Mesenchymal stem cell (in vitro differentiated cells and primary cell): ENCODE measurements at regions not wholly inside any gene's neighbourhood (a gene's known extent, or its start where the extent isn't known, plus 50 kb on each side); places are given as distances from the start of the nearest gene placed in this dataset.

Source experiments
- DNase-seq: peaks from one replicate; pipeline ENCODE4 v3.0.0-alpha.2; 2013
- H2AFZ ChIP-seq: one replicate; pipeline ENCODE4 v1.6.1; 2013; ENCODE audit warnings: low read depth, mild to moderate bottlenecking, control low read depth, inconsistent platforms, low read length, moderate library complexity
- H2AK5ac ChIP-seq: 2 replicates; pipeline ENCODE4 v1.6.1; 2013; ENCODE audit warnings: low read length, moderate library complexity, mild to moderate bottlenecking, inconsistent platforms; ENCODE audit not compliant: severe bottlenecking
- H2BK120ac ChIP-seq: one replicate; pipeline ENCODE4 v1.6.1; 2013; ENCODE audit warnings: low read depth, mild to moderate bottlenecking, inconsistent platforms, low read length, moderate library complexity
- H2BK12ac ChIP-seq, 2 experiments: one replicate each; pipeline ENCODE4 v1.6.1; 2013; ENCODE audit warnings: inconsistent platforms in 2 of 2, low read length in 2 of 2, mild to moderate bottlenecking in 2 of 2, moderate library complexity in 2 of 2, control low read depth in 1 of 2
- H2BK15ac ChIP-seq: one replicate; pipeline ENCODE4 v1.6.1; 2013; ENCODE audit warnings: mild to moderate bottlenecking, low read depth, inconsistent platforms; ENCODE audit not compliant: poor library complexity, severe bottlenecking
- H2BK5ac ChIP-seq: 2 replicates; pipeline ENCODE4 v1.6.1; 2013; ENCODE audit warnings: low read depth, mild to moderate bottlenecking, low read length, control low read depth, inconsistent platforms; ENCODE audit not compliant: poor library complexity, severe bottlenecking
- H3K14ac ChIP-seq, 2 experiments: one replicate each; pipeline ENCODE4 v1.6.1; 2013; ENCODE audit warnings: inconsistent platforms in 2 of 2, low read length in 2 of 2, control low read depth in 1 of 2, mild to moderate bottlenecking in 1 of 2, moderate library complexity in 1 of 2
- H3K18ac ChIP-seq, 2 experiments: one replicate each; pipeline ENCODE4 v1.6.1; 2013; ENCODE audit warnings: inconsistent platforms in 2 of 2, low read length in 2 of 2, control low read depth in 1 of 2, low read depth in 1 of 2, mild to moderate bottlenecking in 1 of 2
- H3K23ac ChIP-seq, 2 experiments: one replicate each; pipeline ENCODE4 v1.6.1; 2013; ENCODE audit warnings: inconsistent platforms in 2 of 2, low read length in 2 of 2, mild to moderate bottlenecking in 2 of 2, moderate library complexity in 2 of 2, control low read depth in 1 of 2
- H3K27ac ChIP-seq: 2 replicates; pipeline ENCODE4 v1.5.1; 2013; ENCODE audit warnings: mild to moderate bottlenecking, moderate library complexity, low read length, control low read depth, inconsistent platforms; ENCODE audit not compliant: poor library complexity, severe bottlenecking
- H3K27me3 ChIP-seq, 2 experiments: 2 replicates each; pipeline versions ENCODE4 v1.6.1 to v1.7.0; 2013; ENCODE audit warnings: low read length in 2 of 2, mild to moderate bottlenecking in 2 of 2, moderate library complexity in 2 of 2, control low read depth in 1 of 2, inconsistent platforms in 1 of 2; ENCODE audit not compliant: control insufficient read depth in 1 of 2, insufficient read depth in 1 of 2
- H3K36me3 ChIP-seq, 2 experiments: 2 replicates each; pipeline versions ENCODE4 v1.6.1 to v1.7.0; 2013; ENCODE audit warnings: low read length in 2 of 2, control low read depth in 1 of 2, inconsistent platforms in 1 of 2, low read depth in 1 of 2, mild to moderate bottlenecking in 1 of 2; ENCODE audit not compliant: insufficient read depth in 2 of 2, control insufficient read depth in 1 of 2
- H3K4ac ChIP-seq, 2 experiments: one replicate each; pipeline ENCODE4 v1.6.1; 2013; ENCODE audit warnings: inconsistent platforms in 2 of 2, low read length in 2 of 2, mild to moderate bottlenecking in 2 of 2, moderate library complexity in 2 of 2, control low read depth in 1 of 2, low read depth in 1 of 2
- H3K4me1 ChIP-seq: 2 replicates; pipeline ENCODE4 v1.6.1; 2013; ENCODE audit warnings: low read depth, low read length, control low read depth; ENCODE audit not compliant: control insufficient read depth, insufficient read depth
- H3K4me2 ChIP-seq: 2 replicates; pipeline ENCODE4 v1.6.1; 2013; ENCODE audit warnings: low read length, mild to moderate bottlenecking, inconsistent platforms; ENCODE audit not compliant: poor library complexity, severe bottlenecking
- H3K4me3 ChIP-seq, 2 experiments: 2 replicates each; pipeline versions ENCODE4 v1.5.1 to v1.7.0; 2013; ENCODE audit warnings: low read length in 2 of 2, mild to moderate bottlenecking in 2 of 2, control low read depth in 1 of 2, low read depth in 1 of 2; ENCODE audit not compliant: insufficient read depth in 1 of 2
- H3K79me1 ChIP-seq: replicated peaks from 2 replicates; pipeline ENCODE4 v1.6.1; 2013; ENCODE audit warnings: mild to moderate bottlenecking, control low read depth, low read length, inconsistent platforms; ENCODE audit not compliant: poor library complexity, severe bottlenecking
- H3K9ac ChIP-seq: 2 replicates; pipeline ENCODE4 v1.7.0; 2013; ENCODE audit warnings: mild to moderate bottlenecking, low read length, moderate library complexity
- H3K9me3 ChIP-seq: 2 replicates; pipeline ENCODE4 v1.7.0; 2013; ENCODE audit warnings: mild to moderate bottlenecking, low read length; ENCODE audit not compliant: control insufficient read depth
- H4K8ac ChIP-seq: one replicate; pipeline ENCODE4 v1.6.1; 2013; ENCODE audit warnings: inconsistent platforms, mild to moderate bottlenecking, low read length, moderate library complexity
- H4K91ac ChIP-seq: one replicate; pipeline ENCODE4 v1.6.1; 2013; ENCODE audit warnings: mild to moderate bottlenecking, low read length, inconsistent platforms
- WGBS: methylation state at CpG from one replicate; pipeline ENCODE4 v1.1.7; 2013; ENCODE audit warnings: mixed read lengths; 5-methylcytosine and 5-hydroxymethylcytosine counted together

DNA sequence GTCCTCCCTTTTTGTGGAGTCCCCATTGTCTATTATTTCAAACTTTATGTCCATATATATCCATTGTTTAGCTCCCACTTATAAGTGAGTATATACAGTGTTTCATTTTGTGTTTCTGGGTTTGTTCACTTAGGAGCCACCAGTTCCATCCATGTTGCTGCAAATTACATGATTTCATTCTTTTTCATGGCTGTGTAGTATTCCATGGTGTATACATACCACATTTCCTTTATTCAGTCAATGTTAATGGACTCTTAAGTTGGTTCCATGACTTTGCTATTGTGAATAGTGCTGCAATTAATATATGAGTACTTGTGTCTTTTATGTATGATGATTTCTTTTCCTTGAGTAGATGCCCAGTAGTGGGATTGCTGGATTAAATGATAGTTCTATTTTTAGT lies 329.1 kb downstream of the AR start:
- Histone ChIP-seq H3K27ac (no peak overlapping the region), H2BK5ac (no peak overlapping the region), H2AK5ac (no peak overlapping the region), H2AFZ (no peak overlapping the region), H3K4me2 (no peak overlapping the region), H4K8ac (no peak overlapping the region), H3K9me3 (peaks cover 12% of the 10 kb centered on the region), H2BK12ac (no peak overlapping the region), H3K27me3 (no peaks in the 10 kb centered on the region), H3K14ac (no peak overlapping the region), H4K91ac (no peak overlapping the region), H3K23ac (no peak overlapping the region), H3K36me3 (no peaks in the 10 kb centered on the region), H3K4me3 (no peak overlapping the region), H3K79me1 (no peaks in the 10 kb centered on the region), H3K9ac (no peak overlapping the region), H3K4ac (no peak overlapping the region), H2BK120ac (no peak overlapping the region), H2BK15ac (no peak overlapping the region), H3K4me1 (no peaks in the 10 kb centered on the region), H3K18ac (no peak overlapping the region)
- no peak for DNase-seq

DNA sequence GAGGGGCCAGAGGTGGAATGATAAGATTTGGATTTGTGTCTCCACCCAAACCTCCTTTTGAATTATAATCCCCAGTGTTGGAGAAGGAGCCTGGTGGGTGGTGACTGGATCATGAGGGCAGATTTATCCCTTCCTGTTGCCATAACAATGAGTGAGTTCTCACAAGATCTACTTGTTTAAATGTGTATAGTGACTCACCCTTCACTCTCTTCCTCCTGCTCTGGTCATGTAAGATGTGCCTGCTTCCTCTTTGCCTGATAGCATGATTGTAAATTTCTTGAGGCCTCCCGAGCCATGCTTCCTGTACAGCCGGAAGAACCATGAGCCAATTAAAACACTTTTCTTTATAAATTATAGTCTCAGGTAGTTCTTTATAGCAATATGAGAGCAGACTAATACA lies 348.6 kb downstream of the AR start:
- H3K36me3 ChIP-seq: no peaks in the 10 kb centered on the region
- H3K14ac ChIP-seq: no peak overlapping the region
- H3K4ac ChIP-seq: no peak overlapping the region
- H4K91ac ChIP-seq: no peak overlapping the region
- no peak overlapping the region for H2BK120ac ChIP-seq
- H3K4me3 ChIP-seq: no peak overlapping the region
- H3K4me1 ChIP-seq: no peaks in the 10 kb centered on the region
- DNase-seq: no peak
- H3K23ac ChIP-seq: no peak overlapping the region
- H2AK5ac ChIP-seq: no peak overlapping the region
- H3K79me1 ChIP-seq: no peaks in the 10 kb centered on the region
- no peaks in the 10 kb centered on the region for H3K27me3 ChIP-seq
- H2AFZ ChIP-seq: no peak overlapping the region
- no peak overlapping the region for H4K8ac ChIP-seq
- H3K9me3 ChIP-seq: peaks cover 75% of the 10 kb centered on the region
- no peak overlapping the region for H3K18ac ChIP-seq
- H3K27ac ChIP-seq: no peak overlapping the region
- WGBS: no CpG with 5 or more reads among the region's 2 CpGs
- no peak overlapping the region for H2BK15ac ChIP-seq
- no peak overlapping the region for H3K9ac ChIP-seq
- no peak overlapping the region for H3K4me2 ChIP-seq
- H2BK12ac ChIP-seq: no peak overlapping the region
- no peak overlapping the region for H2BK5ac ChIP-seq

DNA sequence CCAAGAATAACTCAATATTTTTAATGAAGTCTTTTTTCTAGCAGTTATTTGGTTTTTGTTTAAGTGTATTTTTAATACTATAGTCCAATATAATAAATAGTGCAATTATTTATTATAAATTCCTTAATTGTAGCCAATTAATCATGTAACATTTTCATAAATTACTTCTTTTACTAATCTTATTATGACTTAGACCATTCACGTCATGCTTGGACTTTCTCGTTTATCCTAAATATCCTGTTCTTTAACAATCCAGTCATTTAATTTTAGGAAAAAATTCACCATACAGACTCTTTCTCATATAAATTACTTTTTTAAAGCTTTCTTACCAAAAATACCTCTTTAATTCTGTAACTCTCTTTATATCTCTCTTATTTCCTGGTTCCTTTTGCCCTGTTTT lies 350.1 kb downstream of the AR start:
- H2BK5ac ChIP-seq: no peak overlapping the region
- peaks cover 76% of the 10 kb centered on the region for H3K9me3 ChIP-seq
- H3K79me1 ChIP-seq: no peaks in the 10 kb centered on the region
- H3K23ac ChIP-seq: no peak overlapping the region
- no peaks in the 10 kb centered on the region for H3K36me3 ChIP-seq
- DNase-seq: peak; percentile 0
- no peak overlapping the region for H2BK120ac ChIP-seq
- H3K18ac ChIP-seq: no peak overlapping the region
- H2BK15ac ChIP-seq: no peak overlapping the region
- no peak overlapping the region for H2AFZ ChIP-seq
- H3K27ac ChIP-seq: no peak overlapping the region
- no peaks in the 10 kb centered on the region for H3K4me1 ChIP-seq
- H4K91ac ChIP-seq: no peak overlapping the region
- no peak overlapping the region for H4K8ac ChIP-seq
- H3K9ac ChIP-seq: no peak overlapping the region
- no peak overlapping the region for H2AK5ac ChIP-seq
- H3K14ac ChIP-seq: no peak overlapping the region
- no peaks in the 10 kb centered on the region for H3K27me3 ChIP-seq
- no peak overlapping the region for H3K4me3 ChIP-seq
- no peak overlapping the region for H2BK12ac ChIP-seq
- no peak overlapping the region for H3K4ac ChIP-seq
- WGBS: 93% methylated on average over 2 of the region's 2 CpGs
- H3K4me2 ChIP-seq: no peak overlapping the region

DNA sequence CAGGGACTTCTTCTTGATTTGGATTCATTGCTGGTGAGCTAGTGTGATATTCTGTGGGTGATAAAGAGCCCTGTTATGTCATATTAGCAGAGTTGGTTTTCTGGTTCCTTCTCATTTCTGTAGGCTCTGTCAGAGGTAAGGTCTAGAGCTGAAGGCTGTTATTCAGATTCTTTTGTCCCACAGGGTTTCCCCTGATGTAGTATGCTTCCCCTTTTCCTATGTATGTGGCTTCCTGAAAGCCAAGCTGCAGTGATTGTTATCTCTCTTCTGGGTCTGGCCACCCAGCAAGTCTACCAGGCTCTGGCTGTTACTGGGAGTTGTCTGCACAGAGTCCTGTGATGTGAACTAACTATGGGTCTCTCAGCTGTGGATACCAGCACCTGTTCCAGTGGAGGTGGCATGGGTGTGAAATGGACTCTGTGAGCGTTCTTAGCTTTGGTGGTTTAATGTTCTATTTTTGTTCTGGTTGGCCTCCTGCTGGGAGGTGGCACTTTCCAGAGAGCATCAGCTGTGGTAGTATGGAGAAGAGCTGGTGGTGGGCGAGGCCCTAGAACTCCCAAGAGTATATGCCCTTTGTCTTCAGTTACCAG lies 373.7 kb downstream of the AR start:
- Histone ChIP-seq H2AFZ (no peak overlapping the region), H3K14ac (no peak overlapping the region), H2BK12ac (no peak overlapping the region), H3K9me3 (no peaks in the 10 kb centered on the region), H3K9ac (no peak overlapping the region), H3K4me2 (no peak overlapping the region), H3K4me3 (no peak overlapping the region), H3K36me3 (no peaks in the 10 kb centered on the region), H4K8ac (no peak overlapping the region), H2BK15ac (no peak overlapping the region), H3K4me1 (no peaks in the 10 kb centered on the region), H2AK5ac (no peak overlapping the region), H2BK5ac (no peak overlapping the region), H3K27me3 (no peaks in the 10 kb centered on the region), H3K27ac (no peak overlapping the region), H2BK120ac (no peak overlapping the region), H3K79me1 (no peaks in the 10 kb centered on the region), H4K91ac (no peak overlapping the region), H3K23ac (no peak overlapping the region), H3K18ac (no peak overlapping the region), H3K4ac (no peak overlapping the region)
- WGBS: 95% methylated on average over 2 of the region's 2 CpGs
- DNase-seq: no peak
